NB4 (cell line): ENCODE measurements at regions not wholly inside any gene's neighbourhood (a gene's known extent, or its start where the extent isn't known, plus 50 kb on each side); places are given as distances from the start of the nearest gene placed in this dataset.

ENCODE experiments used
- POLR2A ChIP-seq: IDR thresholded peaks from 2 replicates; pipeline ENCODE4 v1.6.1; 2011; ENCODE audit warnings: mild to moderate bottlenecking; ENCODE audit not compliant: insufficient read length; ENCODE audit errors: extremely low read depth
- TF ChIP-seq, protein P1 (sequence below): IDR thresholded peaks from one replicate; pipeline ENCODE4 v1.5.1; 2012; ENCODE audit warnings: low read depth, low read length

DNA sequence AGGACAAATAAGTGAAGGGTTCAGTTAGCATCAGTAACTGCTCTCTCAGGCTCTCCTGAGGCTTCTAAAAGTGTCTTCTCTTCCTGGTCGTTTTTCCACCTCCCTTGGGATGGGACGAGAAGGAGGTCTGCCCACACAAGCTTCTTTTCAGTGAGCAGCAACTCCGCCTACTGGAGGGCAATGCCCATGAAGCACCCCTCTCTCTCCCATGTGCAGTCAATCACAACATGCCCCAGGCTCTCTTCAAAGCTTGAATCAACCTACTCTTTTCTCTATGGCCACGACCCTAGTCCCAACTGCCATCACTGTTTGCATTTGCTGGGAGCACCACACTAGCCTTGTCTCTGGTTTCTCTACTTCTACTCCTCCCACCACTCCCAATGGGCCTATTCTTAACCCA, 135.6 kb downstream of the RPS24 start:
- TF ChIP-seq POLR2A: no peak
- TF ChIP-seq, protein P1, sequence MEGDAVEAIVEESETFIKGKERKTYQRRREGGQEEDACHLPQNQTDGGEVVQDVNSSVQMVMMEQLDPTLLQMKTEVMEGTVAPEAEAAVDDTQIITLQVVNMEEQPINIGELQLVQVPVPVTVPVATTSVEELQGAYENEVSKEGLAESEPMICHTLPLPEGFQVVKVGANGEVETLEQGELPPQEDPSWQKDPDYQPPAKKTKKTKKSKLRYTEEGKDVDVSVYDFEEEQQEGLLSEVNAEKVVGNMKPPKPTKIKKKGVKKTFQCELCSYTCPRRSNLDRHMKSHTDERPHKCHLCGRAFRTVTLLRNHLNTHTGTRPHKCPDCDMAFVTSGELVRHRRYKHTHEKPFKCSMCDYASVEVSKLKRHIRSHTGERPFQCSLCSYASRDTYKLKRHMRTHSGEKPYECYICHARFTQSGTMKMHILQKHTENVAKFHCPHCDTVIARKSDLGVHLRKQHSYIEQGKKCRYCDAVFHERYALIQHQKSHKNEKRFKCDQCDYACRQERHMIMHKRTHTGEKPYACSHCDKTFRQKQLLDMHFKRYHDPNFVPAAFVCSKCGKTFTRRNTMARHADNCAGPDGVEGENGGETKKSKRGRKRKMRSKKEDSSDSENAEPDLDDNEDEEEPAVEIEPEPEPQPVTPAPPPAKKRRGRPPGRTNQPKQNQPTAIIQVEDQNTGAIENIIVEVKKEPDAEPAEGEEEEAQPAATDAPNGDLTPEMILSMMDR: no peak
